ENCODE measurements at regions not wholly inside any gene's neighbourhood (a gene's known extent, or its start where the extent isn't known, plus 50 kb on each side); places are given as distances from the start of the nearest gene placed in this dataset.

DNA sequence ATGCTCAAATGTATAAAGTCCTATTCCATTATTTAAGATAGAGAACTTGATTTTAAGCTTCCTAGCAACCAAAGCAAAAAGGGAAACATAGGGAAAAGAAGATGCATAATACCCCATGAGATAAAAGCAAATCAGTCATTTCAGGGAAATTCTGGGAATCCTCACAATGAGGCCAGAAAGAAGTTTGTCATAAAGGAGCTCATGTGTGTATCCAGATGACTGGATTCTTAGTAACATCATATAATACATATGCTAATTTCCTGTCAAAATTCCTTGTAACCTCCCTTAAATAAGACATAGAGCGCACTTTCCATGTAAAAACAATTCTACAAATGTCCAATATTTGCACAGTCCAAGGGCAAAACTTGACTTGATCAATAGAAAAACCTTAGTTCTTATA, 411.0 kb upstream of the WWC1 start:
- TF ChIP-seq, protein P1, sequence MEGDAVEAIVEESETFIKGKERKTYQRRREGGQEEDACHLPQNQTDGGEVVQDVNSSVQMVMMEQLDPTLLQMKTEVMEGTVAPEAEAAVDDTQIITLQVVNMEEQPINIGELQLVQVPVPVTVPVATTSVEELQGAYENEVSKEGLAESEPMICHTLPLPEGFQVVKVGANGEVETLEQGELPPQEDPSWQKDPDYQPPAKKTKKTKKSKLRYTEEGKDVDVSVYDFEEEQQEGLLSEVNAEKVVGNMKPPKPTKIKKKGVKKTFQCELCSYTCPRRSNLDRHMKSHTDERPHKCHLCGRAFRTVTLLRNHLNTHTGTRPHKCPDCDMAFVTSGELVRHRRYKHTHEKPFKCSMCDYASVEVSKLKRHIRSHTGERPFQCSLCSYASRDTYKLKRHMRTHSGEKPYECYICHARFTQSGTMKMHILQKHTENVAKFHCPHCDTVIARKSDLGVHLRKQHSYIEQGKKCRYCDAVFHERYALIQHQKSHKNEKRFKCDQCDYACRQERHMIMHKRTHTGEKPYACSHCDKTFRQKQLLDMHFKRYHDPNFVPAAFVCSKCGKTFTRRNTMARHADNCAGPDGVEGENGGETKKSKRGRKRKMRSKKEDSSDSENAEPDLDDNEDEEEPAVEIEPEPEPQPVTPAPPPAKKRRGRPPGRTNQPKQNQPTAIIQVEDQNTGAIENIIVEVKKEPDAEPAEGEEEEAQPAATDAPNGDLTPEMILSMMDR (conservative IDR thresholded peaks at IDR 0.05; ENCODE audit: low read length) = no peak
- no peak for TF ChIP-seq EZH2phosphoT487 (IDR thresholded peaks at IDR 0.05; ENCODE audit: borderline replicate concordance, low read depth, low read length)
- H3K4me1 ChIP-seq (ENCODE audit: insufficient read depth, low read length, poor library complexity, severe bottlenecking) = no peaks in the 10 kb centered on the region
- ChIA-PET POLR2A (no interaction called here), CTCF (ENCODE audit: unreplicated experiment) (no interaction called here)
- no peaks in the 10 kb centered on the region for H4K20me1 ChIP-seq (ENCODE audit: insufficient read depth, low read length)
- no peak overlapping the region for H2AFZ ChIP-seq (ENCODE audit: low read length)
- H3K4me3 ChIP-seq (ENCODE audit: low read depth, low read length, poor library complexity, severe bottlenecking) = no peak overlapping the region
- no peaks in the 10 kb centered on the region for H3K9me3 ChIP-seq (ENCODE audit: low read length)
- no TSS peak for BruUV-seq (replicated peaks)
- no peak overlapping the region for H3K4me2 ChIP-seq (ENCODE audit: low read length)
- intact Hi-C loops (cut with micrococcal nuclease; ENCODE audit: unreplicated experiment) = no loop called here
- H3K36me3 ChIP-seq (ENCODE audit: insufficient read depth, low read length) = no peaks in the 10 kb centered on the region
- H3K79me2 ChIP-seq (ENCODE audit: insufficient read depth, low read depth, low read length) = no peaks in the 10 kb centered on the region
- DNase-seq (ENCODE audit: low spot score) = no peak
- H3K27ac ChIP-seq (ENCODE audit: low read depth, low read length, poor library complexity, severe bottlenecking) = no peak overlapping the region
- no peaks in the 10 kb centered on the region for H3K9me2 ChIP-seq (ENCODE audit: insufficient read depth, low read length)

DNA sequence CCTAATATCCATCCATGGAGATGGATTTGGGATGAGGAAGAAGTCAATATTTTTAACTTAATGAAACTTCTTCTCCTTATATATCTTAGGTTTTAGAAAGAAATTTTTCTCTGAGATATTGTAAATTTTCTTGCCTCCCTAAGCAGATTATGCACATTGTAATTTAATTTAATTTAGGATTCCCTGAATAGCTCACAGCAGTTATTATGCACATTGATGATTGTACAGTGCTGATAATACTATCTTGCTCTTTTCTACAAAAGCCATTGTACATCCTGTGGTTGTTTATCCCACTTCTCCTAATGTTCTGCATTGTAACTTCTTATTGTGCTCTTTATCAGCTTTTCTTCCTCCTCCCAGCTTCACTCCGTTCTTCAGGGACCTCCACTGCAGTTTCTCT, 410.4 kb upstream of the WWC1 start:
- H4K20me1 ChIP-seq (ENCODE audit: insufficient read depth, low read length) = no peaks in the 10 kb centered on the region
- no peaks in the 10 kb centered on the region for H3K4me1 ChIP-seq (ENCODE audit: insufficient read depth, low read length, poor library complexity, severe bottlenecking)
- H3K4me3 ChIP-seq (ENCODE audit: low read depth, low read length, poor library complexity, severe bottlenecking) = no peak overlapping the region
- no peaks in the 10 kb centered on the region for H3K9me2 ChIP-seq (ENCODE audit: insufficient read depth, low read length)
- POLR2A ChIA-PET = interaction anchor here (0.8 kb wide), 1 partner anchor 13 kb away, joined by 3 read pairs; no protein-coding TSS in a partner anchor
- no peak for DNase-seq (ENCODE audit: low spot score)
- no peaks in the 10 kb centered on the region for H3K9me3 ChIP-seq (ENCODE audit: low read length)
- no peaks in the 10 kb centered on the region for H3K79me2 ChIP-seq (ENCODE audit: insufficient read depth, low read depth, low read length)
- no peak overlapping the region for H3K4me2 ChIP-seq (ENCODE audit: low read length)
- BruUV-seq (replicated peaks) = no TSS peak
- intact Hi-C loops (cut with micrococcal nuclease; ENCODE audit: unreplicated experiment) = no loop called here
- TF ChIP-seq, protein P1 (conservative IDR thresholded peaks at IDR 0.05; ENCODE audit: low read length) = no peak
- no peak for TF ChIP-seq EZH2phosphoT487 (IDR thresholded peaks at IDR 0.05; ENCODE audit: borderline replicate concordance, low read depth, low read length)
- H2AFZ ChIP-seq (ENCODE audit: low read length) = no peak overlapping the region
- H3K27ac ChIP-seq (ENCODE audit: low read depth, low read length, poor library complexity, severe bottlenecking) = no peak overlapping the region
- CTCF ChIA-PET (ENCODE audit: unreplicated experiment) = no interaction called here
- no peaks in the 10 kb centered on the region for H3K36me3 ChIP-seq (ENCODE audit: insufficient read depth, low read length)

DNA sequence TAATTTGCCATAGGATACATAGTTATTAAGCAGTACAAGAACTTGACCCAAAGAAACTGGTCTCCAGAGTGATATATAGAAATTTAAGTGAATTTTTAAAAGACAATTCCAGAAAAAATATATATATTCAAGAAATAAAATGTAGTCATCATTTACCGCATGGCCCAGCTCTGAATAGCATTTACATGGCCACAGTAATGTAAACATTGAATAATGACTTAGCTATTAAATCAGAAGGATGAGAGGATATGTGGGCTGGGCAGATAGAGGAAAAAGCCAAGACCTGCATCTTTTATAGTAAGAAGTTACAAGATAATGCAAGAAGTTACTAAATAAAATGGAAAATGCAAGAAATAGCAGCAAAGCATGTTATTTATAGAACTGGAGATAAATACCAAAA, 405.2 kb upstream of the WWC1 start:
- intact Hi-C loops (cut with micrococcal nuclease; ENCODE audit: unreplicated experiment) = no loop called here
- ChIA-PET CTCF (ENCODE audit: unreplicated experiment) (no interaction called here), POLR2A (interaction anchor here (0.6 kb wide), 1 partner anchor 74 kb away, joined by 3 read pairs; no protein-coding TSS in a partner anchor)
- Histone ChIP-seq H3K79me2 (ENCODE audit: insufficient read depth, low read depth, low read length) (no peaks in the 10 kb centered on the region), H3K4me2 (ENCODE audit: low read length) (no peak overlapping the region), H2AFZ (ENCODE audit: low read length) (no peak overlapping the region), H3K36me3 (ENCODE audit: insufficient read depth, low read length) (no peaks in the 10 kb centered on the region), H3K4me1 (ENCODE audit: insufficient read depth, low read length, poor library complexity, severe bottlenecking) (no peaks in the 10 kb centered on the region), H3K9me3 (ENCODE audit: low read length) (no peaks in the 10 kb centered on the region), H3K27ac (ENCODE audit: low read depth, low read length, poor library complexity, severe bottlenecking) (no peak overlapping the region), H3K9me2 (ENCODE audit: insufficient read depth, low read length) (no peaks in the 10 kb centered on the region), H3K4me3 (ENCODE audit: low read depth, low read length, poor library complexity, severe bottlenecking) (no peak overlapping the region), H4K20me1 (ENCODE audit: insufficient read depth, low read length) (no peaks in the 10 kb centered on the region)
- TF ChIP-seq EZH2phosphoT487 (IDR thresholded peaks at IDR 0.05; ENCODE audit: borderline replicate concordance, low read depth, low read length) = no peak
- TF ChIP-seq, protein P1 (conservative IDR thresholded peaks at IDR 0.05; ENCODE audit: low read length) = no peak
- no peak for DNase-seq (ENCODE audit: low spot score)
- BruUV-seq (replicated peaks) = no TSS peak
